HEK293 (cell line): ENCODE measurements at regions not wholly inside any gene's neighbourhood (a gene's known extent, or its start where the extent isn't known, plus 50 kb on each side); places are given as distances from the start of the nearest gene placed in this dataset.

Experiments used
- CTCF ChIA-PET: fragments of 350-600 bp; formaldehyde crosslinking; extraction: SDS; loops from one replicate; lab custom pipeline; 2021; ENCODE audit warnings: antibody characterized with exemption; lab: Yijun Ruan, JAX
- POLR2A ChIA-PET: fragments of 300-600 bp; formaldehyde crosslinking; extraction: SDS; loops from one replicate; lab custom pipeline; 2020; ENCODE audit warnings: antibody characterized with exemption, inconsistent platforms; lab: Yijun Ruan, JAX
- H3K27ac ChIP-seq: fragments of 200-500 bp; sonication (Bioruptor generic); 2 replicates; pipeline ENCODE4 v1.5.1; 2014; ENCODE audit warnings: low read depth, low read length, control low read depth, inconsistent platforms; ENCODE audit errors: extremely low read depth
- H3K36me3 ChIP-seq, 2 experiments: fragments of 200-500 bp in 1 of 2; sonication (Bioruptor generic) in 1 of 2; 1 replicate in 1 of 2; 2 replicates in 1 of 2; pipeline ENCODE4 v1.5.1; 2014 to 2017; ENCODE audit warnings: inconsistent platforms in 2 of 2, low read length in 2 of 2; ENCODE audit not compliant: control insufficient read depth in 2 of 2, insufficient read depth in 1 of 2
- H3K4me1 ChIP-seq: fragments of 200-500 bp; sonication (Bioruptor generic); 2 replicates; pipeline ENCODE4 v1.5.1; 2014; ENCODE audit warnings: mild to moderate bottlenecking, low read length, inconsistent platforms; ENCODE audit not compliant: control insufficient read depth, insufficient read depth
- H3K4me3 ChIP-seq: 2 replicates; pipeline ENCODE4 v1.5.1; 2011; ENCODE audit warnings: low read depth, mild to moderate bottlenecking, control low read depth, low read length, moderate library complexity
- H3K9me3 ChIP-seq: fragments of 200-500 bp; sonication (Bioruptor generic); 2 replicates; pipeline ENCODE4 v1.5.1; 2014; ENCODE audit warnings: low read depth, low read length, inconsistent platforms; ENCODE audit not compliant: control insufficient read depth, insufficient read depth
- REST ChIP-seq: fragments of 450-650 bp; formaldehyde crosslinking; IDR thresholded peaks from 2 replicates; pipeline ENCODE4 v1.5.1; 2016; ENCODE audit warnings: missing biosample characterization, missing genetic modification characterization
- ZIC2 ChIP-seq: fragments of 450-650 bp; formaldehyde crosslinking; IDR thresholded peaks from 2 replicates; pipeline ENCODE4 v1.5.1; 2016; ENCODE audit warnings: missing biosample characterization, missing genetic modification characterization
- ZNF174 ChIP-seq: fragments of 450-650 bp; formaldehyde crosslinking; IDR thresholded peaks from 2 replicates; pipeline ENCODE4 v1.5.0; 2017; ENCODE audit warnings: missing biosample characterization, mild to moderate bottlenecking, missing genetic modification characterization
- ZNF184 ChIP-seq: fragments of 450-650 bp; IDR thresholded peaks from 2 replicates; pipeline ENCODE4 v1.5.1; 2018; ENCODE audit warnings: missing biosample characterization, mild to moderate bottlenecking, missing genetic modification characterization
- ZNF335 ChIP-seq: fragments of 450-650 bp; formaldehyde crosslinking; conservative IDR thresholded peaks from 2 replicates; pipeline ENCODE4 v1.5.1; 2016; ENCODE audit warnings: missing biosample characterization, missing genetic modification characterization
- ZNF518A ChIP-seq: fragments of 450-650 bp; formaldehyde crosslinking; conservative IDR thresholded peaks from 2 replicates; pipeline ENCODE4 v1.5.1; 2016; ENCODE audit warnings: low read depth, missing biosample characterization, missing genetic modification characterization
- ZNF521 ChIP-seq: fragments of 450-650 bp; formaldehyde crosslinking; IDR thresholded peaks from 2 replicates; pipeline ENCODE4 v1.5.1; 2017; ENCODE audit warnings: missing biosample characterization, mild to moderate bottlenecking, missing genetic modification characterization
- ZNF623 ChIP-seq: fragments of 450-650 bp; formaldehyde crosslinking; IDR thresholded peaks from 2 replicates; pipeline ENCODE4 v1.5.1; 2016; ENCODE audit warnings: missing biosample characterization, missing genetic modification characterization
- ZSCAN30 ChIP-seq: fragments of 450-650 bp; IDR thresholded peaks from 2 replicates; pipeline ENCODE4 v1.5.1; 2018; ENCODE audit warnings: missing biosample characterization, mild to moderate bottlenecking, missing genetic modification characterization, moderate library complexity
- ZXDB ChIP-seq: fragments of 450-650 bp; formaldehyde crosslinking; IDR thresholded peaks from 2 replicates; pipeline ENCODE4 v1.5.1; 2016; ENCODE audit warnings: missing biosample characterization, missing genetic modification characterization

- H3K9me3 ChIP-seq, result no peaks in the 10 kb centered on the region
- no peak overlapping the region for H3K4me3 ChIP-seq
- H3K4me1 ChIP-seq, result no peaks in the 10 kb centered on the region
- ChIA-PET POLR2A (interaction anchor here (0.7 to 1.0 kb wide), 2 partner anchors 28 to 108 kb away, joined by 5 to 7 read pairs; partner anchors contain the start of gene CCN2), CTCF (interaction anchor here (0.7 to 1.0 kb wide), 2 partner anchors 77 to 221 kb away, joined by 3 to 4 read pairs; no protein-coding TSS in a partner anchor)
- no peak overlapping the region for H3K27ac ChIP-seq
- 0 out of 2 replicates have a peak, but pooled peaks have one; percentile 16 for TF ChIP-seq REST
- TF ChIP-seq ZNF335 (tag by site-specific recombination), result no peak
- no peak for TF ChIP-seq ZSCAN30 (tag by site-specific recombination)
- TF ChIP-seq, all 188 proteins: peak for 1
- H3K36me3 ChIP-seq, result no peaks in the 10 kb centered on the region
Observed at GRCh38 chr6:132058975-132059374, 107.8 kb upstream of the CCN2 start.

GRCh38 chr6:132054525-132054924 is 103.4 kb upstream of the CCN2 start:
- H3K27ac ChIP-seq, result no peak overlapping the region
- H3K9me3 ChIP-seq, result no peaks in the 10 kb centered on the region
- H3K36me3 ChIP-seq, result no peaks in the 10 kb centered on the region
- CTCF ChIA-PET, result interaction anchor here (1.2 kb wide), 1 partner anchor 130 kb away, joined by 4 read pairs; no protein-coding TSS in a partner anchor
- TF ChIP-seq ZNF174 (tag by site-specific recombination), result no peak
- no peak for TF ChIP-seq ZXDB (tag by site-specific recombination)
- no peak for TF ChIP-seq ZNF623 (tag by site-specific recombination)
- TF ChIP-seq ZNF184, result no peak
- H3K4me3 ChIP-seq, result no peak overlapping the region
- no peaks in the 10 kb centered on the region for H3K4me1 ChIP-seq
- POLR2A ChIA-PET, result no interaction called here

GRCh38 chr6:132053511-132053910 is 102.3 kb upstream of the CCN2 start:
- Histone ChIP-seq H3K9me3 (no peaks in the 10 kb centered on the region), H3K4me1 (no peaks in the 10 kb centered on the region), H3K36me3 (no peaks in the 10 kb centered on the region), H3K4me3 (no peak overlapping the region), H3K27ac (no peak overlapping the region)
- no peak for TF ChIP-seq ZNF521 (tag by site-specific recombination)
- TF ChIP-seq ZIC2, result no peak
- TF ChIP-seq ZNF518A, result no peak
- ChIA-PET POLR2A (no interaction called here), CTCF (interaction anchor here (0.6 kb wide), 1 partner anchor 190 kb away, joined by 4 read pairs; no protein-coding TSS in a partner anchor)
